PC-3 (cell line): ENCODE measurements at regions not wholly inside any gene's neighbourhood (a gene's known extent, or its start where the extent isn't known, plus 50 kb on each side); places are given as distances from the start of the nearest gene placed in this dataset.
"Not testable (repeated sequence)": the region's sequence is repeated elsewhere in the genome, so short reads cannot be mapped to it uniquely, and the experiment has no call there.

Source experiments
- ATAC-seq: fragments of 200-7000 bp; cut with Tn5 transposase; 2 replicates; pipeline ENCODE4 v1.9.1; 2020; ENCODE audit warnings: mild to moderate bottlenecking, moderate library complexity
- BruUV-seq: library from RNA; stranded (reverse); fragments of 400-500 nt; replicated peaks from 2 replicates; lab custom pipeline; 2021; lab: Mats Ljungman, UMichigan
- CTCF ChIA-PET: fragments of 300-600 bp; sonication (Branson Sonifier 250); formaldehyde crosslinking; loops from one replicate; lab custom pipeline; 2022; ENCODE audit warnings: antibody characterized with exemption; lab: Charles Lee
- POLR2A ChIA-PET: fragments of 300-600 bp; sonication (Branson Sonifier 250); formaldehyde crosslinking; loops from one replicate; lab custom pipeline; 2022; ENCODE audit warnings: antibody characterized with exemption; ENCODE audit not compliant: unreplicated experiment; lab: Charles Lee
- DNase-seq: peaks from one replicate; pipeline ENCODE4 v3.0.0-alpha.2; 2015
- H2AFZ ChIP-seq: fragments of 300-600 bp; sonication (generic); 2 replicates; pipeline ENCODE4 v1.6.0; 2016; ENCODE audit warnings: antibody characterized with exemption, low read length
- H3F3A ChIP-seq: fragments of 300-600 bp; sonication (generic); one replicate; pipeline ENCODE4 v1.6.0; 2017; ENCODE audit warnings: antibody characterized with exemption, low read length, control low read depth, mild to moderate bottlenecking; ENCODE audit not compliant: unreplicated experiment
- H3K27ac ChIP-seq: fragments of 300-600 bp; sonication (generic); 2 replicates; pipeline ENCODE4 v1.5.1; 2016; ENCODE audit warnings: mild to moderate bottlenecking, low read length
- H3K27me3 ChIP-seq: fragments of 300-600 bp; sonication (generic); 2 replicates; pipeline ENCODE4 v1.6.1; 2016; ENCODE audit warnings: low read length, mixed read lengths
- H3K36me3 ChIP-seq: fragments of 300-600 bp; sonication (generic); 2 replicates; pipeline ENCODE4 v1.6.1; 2016; ENCODE audit warnings: low read depth, mixed run types, low read length, mixed read lengths
- H3K4me1 ChIP-seq: fragments of 300-600 bp; sonication (generic); 2 replicates; pipeline ENCODE4 v1.5.1; 2016; ENCODE audit warnings: low read length; ENCODE audit not compliant: insufficient read depth
- H3K4me2 ChIP-seq: fragments of 300-600 bp; sonication (generic); 2 replicates; pipeline ENCODE4 v1.6.0; 2016; ENCODE audit warnings: low read length
- H3K4me3 ChIP-seq: fragments of 300-600 bp; sonication (generic); 2 replicates; pipeline ENCODE4 v1.5.1; 2016; ENCODE audit warnings: mild to moderate bottlenecking, low read length, mixed read lengths
- H3K79me2 ChIP-seq: fragments of 300-600 bp; sonication (generic); 2 replicates; pipeline ENCODE4 v1.6.1; 2017; ENCODE audit warnings: low read length, mixed read lengths
- H3K9ac ChIP-seq: fragments of 300-600 bp; sonication (generic); 2 replicates; pipeline ENCODE4 v1.6.0; 2016; ENCODE audit warnings: mild to moderate bottlenecking, low read length
- H3K9me2 ChIP-seq: fragments of 300-600 bp; sonication (generic); replicated peaks from 2 replicates; pipeline ENCODE4 v1.6.1; 2016; ENCODE audit warnings: mixed run types, low read length, mixed read lengths
- H3K9me3 ChIP-seq: fragments of 300-600 bp; sonication (generic); 2 replicates; pipeline ENCODE4 v1.6.1; 2016; ENCODE audit warnings: low read length, mixed read lengths
- H4K20me1 ChIP-seq: fragments of 300-600 bp; sonication (generic); 2 replicates; pipeline ENCODE4 v1.6.1; 2016; ENCODE audit warnings: low read length, mixed read lengths
- EZH2 ChIP-seq: fragments of 300-600 bp; sonication (generic); IDR thresholded peaks from one replicate; pipeline ENCODE4 v1.6.1; 2017; ENCODE audit warnings: antibody characterized with exemption, mild to moderate bottlenecking, low read length; ENCODE audit not compliant: unreplicated experiment
- EZH2phosphoT487 ChIP-seq: fragments of 300-600 bp; sonication (generic); IDR thresholded peaks from 2 replicates; pipeline ENCODE4 v1.6.1; 2018; ENCODE audit warnings: mild to moderate bottlenecking, antibody characterized with exemption, low read length, borderline replicate concordance
- intact Hi-C: fragments of 100-400 bp; cut with micrococcal nuclease; formaldehyde crosslinking; loops from 2 replicates; pipeline ENCODE4 v1.9.0; 2023
- TF ChIP-seq, protein P1 (sequence below): fragments of 300-600 bp; sonication (generic); conservative IDR thresholded peaks from 2 replicates; pipeline ENCODE4 v1.5.1; 2017; ENCODE audit warnings: antibody characterized with exemption, low read depth, mild to moderate bottlenecking, low read length

DNA sequence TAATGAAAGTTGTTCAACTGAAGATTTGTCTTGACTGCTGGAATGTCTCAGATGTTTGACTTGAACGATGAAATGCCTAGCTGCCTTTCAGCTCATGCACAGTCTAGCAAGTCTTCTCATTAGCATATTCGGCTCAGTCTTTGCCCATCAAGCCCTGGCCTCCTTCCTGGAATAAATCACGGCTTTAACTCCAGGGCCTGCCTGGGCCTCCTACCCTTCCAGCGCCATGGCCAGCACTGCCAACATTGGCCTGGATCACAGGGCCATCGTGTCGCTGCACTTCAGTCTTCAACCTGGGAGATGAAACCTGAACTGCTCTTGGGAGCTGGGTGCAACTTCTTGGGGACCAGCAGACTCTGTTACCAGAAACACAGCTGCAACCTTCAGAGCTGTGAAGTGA lies 126.7 kb upstream of the TMEM260 start:
- no peaks in the 10 kb centered on the region for H3K9me3 ChIP-seq
- no peaks in the 10 kb centered on the region for H3K4me1 ChIP-seq
- no peak overlapping the region for H3K4me2 ChIP-seq
- H3K9ac ChIP-seq = no peak overlapping the region
- no TSS peak for BruUV-seq
- no peaks in the 10 kb centered on the region for H3K79me2 ChIP-seq
- ATAC-seq (no peak), DNase-seq (no peak)
- ChIA-PET POLR2A (no interaction called here), CTCF (no interaction called here)
- intact Hi-C loops = no loop called here
- H4K20me1 ChIP-seq = no peaks in the 10 kb centered on the region
- H2AFZ ChIP-seq = no peak overlapping the region
- TF ChIP-seq EZH2 (no peak), EZH2phosphoT487 (no peak)
- TF ChIP-seq, protein P1, sequence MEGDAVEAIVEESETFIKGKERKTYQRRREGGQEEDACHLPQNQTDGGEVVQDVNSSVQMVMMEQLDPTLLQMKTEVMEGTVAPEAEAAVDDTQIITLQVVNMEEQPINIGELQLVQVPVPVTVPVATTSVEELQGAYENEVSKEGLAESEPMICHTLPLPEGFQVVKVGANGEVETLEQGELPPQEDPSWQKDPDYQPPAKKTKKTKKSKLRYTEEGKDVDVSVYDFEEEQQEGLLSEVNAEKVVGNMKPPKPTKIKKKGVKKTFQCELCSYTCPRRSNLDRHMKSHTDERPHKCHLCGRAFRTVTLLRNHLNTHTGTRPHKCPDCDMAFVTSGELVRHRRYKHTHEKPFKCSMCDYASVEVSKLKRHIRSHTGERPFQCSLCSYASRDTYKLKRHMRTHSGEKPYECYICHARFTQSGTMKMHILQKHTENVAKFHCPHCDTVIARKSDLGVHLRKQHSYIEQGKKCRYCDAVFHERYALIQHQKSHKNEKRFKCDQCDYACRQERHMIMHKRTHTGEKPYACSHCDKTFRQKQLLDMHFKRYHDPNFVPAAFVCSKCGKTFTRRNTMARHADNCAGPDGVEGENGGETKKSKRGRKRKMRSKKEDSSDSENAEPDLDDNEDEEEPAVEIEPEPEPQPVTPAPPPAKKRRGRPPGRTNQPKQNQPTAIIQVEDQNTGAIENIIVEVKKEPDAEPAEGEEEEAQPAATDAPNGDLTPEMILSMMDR = no peak
- H3F3A ChIP-seq = no peaks in the 10 kb centered on the region
- no peak overlapping the region for H3K4me3 ChIP-seq
- H3K36me3 ChIP-seq = no peaks in the 10 kb centered on the region
- H3K27ac ChIP-seq = no peak overlapping the region
- no peaks in the 10 kb centered on the region for H3K9me2 ChIP-seq
- H3K27me3 ChIP-seq = peaks cover 59% of the 10 kb centered on the region

DNA sequence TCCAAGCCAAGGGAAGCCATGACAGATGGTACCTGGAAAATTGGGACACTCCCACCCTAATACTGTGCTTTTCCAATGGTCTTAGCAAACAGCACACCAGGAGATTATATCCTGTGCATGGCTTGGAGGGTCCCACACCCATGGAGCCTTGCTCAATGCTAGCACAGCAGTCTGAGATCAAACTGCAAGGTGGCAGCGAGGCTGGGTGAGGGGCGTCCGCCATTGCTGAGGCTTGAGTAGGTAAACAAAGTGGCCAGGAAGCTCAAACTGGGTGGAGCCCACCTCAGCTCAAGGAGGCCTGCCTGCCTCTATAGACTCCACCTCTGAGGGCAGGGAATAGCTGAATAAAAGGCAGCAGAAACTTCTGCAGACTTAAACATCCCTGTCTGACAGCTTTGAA lies 124.9 kb upstream of the TMEM260 start:
- H3K36me3 ChIP-seq, intact Hi-C loops, CTCF ChIA-PET, H3K4me3 ChIP-seq, H3K9me3 ChIP-seq, H2AFZ ChIP-seq, ATAC-seq, H3K9me2 ChIP-seq, H3K79me2 ChIP-seq, POLR2A ChIA-PET, H4K20me1 ChIP-seq, H3K9ac ChIP-seq, H3K27ac ChIP-seq, H3F3A ChIP-seq, BruUV-seq, H3K4me2 ChIP-seq, H3K4me1 ChIP-seq, DNase-seq: not testable (repeated sequence)
- peaks cover 47% of the 10 kb centered on the region for H3K27me3 ChIP-seq

DNA sequence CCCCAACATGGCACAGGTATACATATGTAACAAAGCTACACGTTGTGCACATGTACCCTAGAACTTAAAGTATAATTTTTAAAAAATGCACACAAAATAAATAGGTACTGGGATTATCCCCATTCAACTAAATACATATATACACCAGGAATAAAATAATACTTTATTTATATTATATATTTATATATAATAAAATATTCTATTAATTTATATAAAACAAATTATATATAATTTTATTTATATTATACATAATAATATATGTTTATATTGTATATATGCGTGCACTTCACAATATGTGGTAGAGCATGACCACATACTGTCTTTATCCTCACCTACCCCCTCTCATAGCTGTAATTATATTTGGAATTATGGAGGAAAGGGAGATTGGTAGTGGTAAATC lies 119.1 kb upstream of the TMEM260 start:
- intact Hi-C loops = no loop called here
- no peak overlapping the region for H3K9ac ChIP-seq
- no peaks in the 10 kb centered on the region for H3K79me2 ChIP-seq
- no peaks in the 10 kb centered on the region for H3K36me3 ChIP-seq
- H3K4me1 ChIP-seq = no peaks in the 10 kb centered on the region
- no peak for ATAC-seq
- TF ChIP-seq EZH2phosphoT487 = no peak
- TF ChIP-seq, protein P1 = no peak
- no peak overlapping the region for H3K4me2 ChIP-seq
- no peaks in the 10 kb centered on the region for H3K9me2 ChIP-seq
- no TSS peak for BruUV-seq
- DNase-seq = no peak
- no peaks in the 10 kb centered on the region for H3K9me3 ChIP-seq
- no peaks in the 10 kb centered on the region for H4K20me1 ChIP-seq
- no peak overlapping the region for H3K27ac ChIP-seq
- POLR2A ChIA-PET = no interaction called here
- H2AFZ ChIP-seq = no peak overlapping the region
- H3K27me3 ChIP-seq = peaks cover 45% of the 10 kb centered on the region
- CTCF ChIA-PET = interaction anchor here (0.6 kb wide), 1 partner anchor 795 kb away, joined by 4 read pairs; no protein-coding TSS in a partner anchor
- H3F3A ChIP-seq = no peaks in the 10 kb centered on the region
- H3K4me3 ChIP-seq = no peak overlapping the region
